ENCODE measurements at regions not wholly inside any gene's neighbourhood (a gene's known extent, or its start where the extent isn't known, plus 50 kb on each side); places are given as distances from the start of the nearest gene placed in this dataset.

DNA sequence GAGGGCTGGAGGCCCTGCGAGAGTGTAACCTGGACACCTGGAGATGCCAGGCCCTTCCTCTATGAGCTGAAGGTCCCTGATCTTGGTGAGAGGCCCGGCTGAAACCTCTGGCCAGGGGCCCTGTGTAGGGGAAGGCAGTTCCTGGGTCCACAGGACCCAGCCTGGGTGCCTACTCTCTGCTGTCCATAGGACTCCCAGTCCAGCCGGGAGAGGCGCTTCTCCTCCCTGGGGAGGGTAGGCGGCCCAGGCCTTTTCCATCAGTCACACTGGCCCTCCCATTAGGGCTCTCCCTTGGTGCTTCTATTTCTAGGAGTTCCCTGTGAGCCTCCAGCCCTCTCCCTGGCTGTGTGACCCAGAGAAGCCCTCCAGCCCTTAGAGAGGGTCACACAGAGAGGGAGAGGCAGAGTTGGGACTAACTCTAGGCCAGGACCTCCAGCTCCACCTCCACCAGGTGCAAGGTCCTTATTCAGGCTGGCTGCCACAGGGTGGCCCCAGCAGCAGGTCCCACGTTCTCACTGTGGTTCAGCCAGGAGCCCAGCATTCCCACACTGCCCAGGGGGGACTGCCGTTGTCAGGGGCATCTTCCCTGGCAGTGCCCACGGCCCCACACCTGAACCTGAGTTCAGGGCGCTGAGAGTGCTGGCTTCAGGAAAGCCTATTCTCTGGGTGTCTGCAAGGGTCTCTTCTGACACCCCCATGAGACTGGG is 146.8 kb downstream of the SMAD6 start:
- no peak for DNase-seq

- DNase-seq, result no peak
Measured at GRCh38 chr15:66849393-66849745, 147.3 kb downstream of the SMAD6 start.

DNA sequence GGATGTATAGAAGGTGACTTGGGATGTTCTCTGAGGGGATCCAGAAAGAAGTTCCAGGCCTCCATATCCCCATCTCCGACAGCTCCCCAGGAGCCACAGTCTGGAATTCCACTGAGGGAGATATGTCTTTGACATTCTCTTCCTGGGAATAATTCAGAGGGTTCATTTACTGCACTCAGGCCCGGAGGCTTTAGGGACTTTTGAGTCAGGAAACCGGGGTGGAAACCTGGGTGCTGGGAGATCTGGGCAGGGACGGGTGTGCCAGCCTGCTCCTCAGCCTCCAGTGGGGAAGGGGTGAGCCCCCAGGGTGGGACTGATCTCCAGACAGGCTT is 147.7 kb downstream of the SMAD6 start:
- DNase-seq, result no peak

DNA sequence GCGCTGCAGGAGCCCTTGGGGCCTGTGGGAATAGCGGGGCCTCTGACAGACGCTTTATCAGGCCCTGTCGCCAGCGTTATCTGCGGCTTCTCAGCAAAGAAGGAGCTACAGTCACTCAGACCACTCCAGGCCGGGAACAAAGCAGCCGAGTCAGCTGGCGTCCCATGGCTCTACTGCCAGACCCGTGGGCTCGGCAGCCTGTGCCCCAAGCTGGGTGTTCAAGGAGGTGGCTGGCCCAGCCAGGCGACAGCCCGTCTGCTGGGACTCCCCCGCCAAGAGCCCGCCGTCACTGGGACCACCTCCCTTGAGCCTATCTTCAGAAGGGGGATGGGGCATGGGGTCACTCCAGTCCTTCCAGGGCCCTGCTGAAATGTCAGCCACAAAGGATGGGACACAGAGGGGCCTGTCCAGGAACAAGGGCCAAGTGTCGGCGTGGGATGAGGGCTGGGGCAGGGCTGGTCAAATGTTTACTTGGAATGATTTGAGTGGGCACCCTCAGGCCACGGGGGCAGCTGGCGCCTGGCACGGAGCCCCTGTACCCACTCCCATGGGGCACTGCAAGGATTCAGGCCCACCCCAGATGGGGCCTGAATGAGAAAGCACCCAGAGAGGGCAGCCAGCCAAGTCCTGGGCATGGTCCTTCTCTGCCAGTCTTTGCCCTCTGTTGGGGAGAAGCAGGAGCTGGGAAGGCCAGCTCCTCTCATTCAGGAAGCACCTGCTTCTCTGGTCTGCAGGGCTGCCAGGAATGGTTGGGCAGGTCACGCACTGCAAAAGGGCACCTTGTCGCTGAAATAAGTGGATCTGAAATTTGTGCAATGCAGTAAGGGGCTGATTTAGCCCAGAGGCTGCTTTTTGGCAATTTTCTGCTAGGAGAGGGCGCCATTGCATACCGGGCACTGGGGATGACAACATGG is 148.3 kb downstream of the SMAD6 start:
- no peak for DNase-seq

- no peak for DNase-seq
Measured at GRCh38 chr15:66850996-66851310, 148.9 kb downstream of the SMAD6 start.

- DNase-seq, result peak; percentile 84
Measured at GRCh38 chr15:66851311-66852063, 149.5 kb downstream of the SMAD6 start.

DNA sequence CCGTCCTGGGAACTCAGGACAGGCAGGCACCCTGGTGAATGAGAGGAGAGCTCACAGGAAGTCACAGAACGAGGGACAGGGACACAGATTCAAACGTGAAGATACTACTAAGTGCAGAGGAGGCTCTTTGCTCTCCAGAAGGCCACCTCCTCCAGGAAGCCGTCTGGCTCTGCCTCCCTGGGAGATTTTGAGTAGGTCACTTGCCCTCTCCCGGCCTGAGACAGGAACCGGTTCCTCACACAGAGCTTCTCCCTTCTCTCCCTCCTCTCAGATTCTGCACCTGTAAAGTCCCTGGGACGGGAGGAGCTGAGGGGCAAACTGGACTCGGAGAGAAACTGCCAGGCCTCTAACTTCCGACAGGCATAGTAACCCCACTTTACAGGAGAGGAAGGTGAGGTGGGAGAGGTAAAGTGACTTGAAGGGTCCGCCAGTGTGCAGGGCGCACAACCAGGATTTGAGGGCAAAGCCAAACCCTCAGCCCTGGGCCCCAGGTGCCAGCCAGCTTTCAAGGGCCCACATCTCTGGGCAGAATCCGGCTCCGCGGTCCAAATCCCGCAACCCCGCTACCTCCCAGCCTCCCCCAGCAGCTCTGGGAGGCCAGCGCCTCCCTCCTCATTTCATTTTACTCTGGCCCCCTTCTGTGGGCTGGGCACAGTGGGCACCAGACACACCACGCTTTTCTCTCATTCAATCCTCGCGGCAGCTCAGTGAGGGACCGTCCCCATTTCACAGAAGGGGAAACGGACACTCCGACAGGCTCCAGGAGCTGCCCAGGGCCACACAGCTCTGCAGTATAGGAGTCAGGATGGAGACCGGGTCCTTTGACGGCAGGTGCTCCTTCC is 150.2 kb downstream of the SMAD6 start:
- DNase-seq, result no peak

GRCh38 chr15:66854012-66854965 is 152.3 kb downstream of the SMAD6 start:
- DNase-seq, result no peak

- no peak for DNase-seq
Measured at GRCh38 chr15:66855041-66855440, 153.0 kb downstream of the SMAD6 start.

DNA sequence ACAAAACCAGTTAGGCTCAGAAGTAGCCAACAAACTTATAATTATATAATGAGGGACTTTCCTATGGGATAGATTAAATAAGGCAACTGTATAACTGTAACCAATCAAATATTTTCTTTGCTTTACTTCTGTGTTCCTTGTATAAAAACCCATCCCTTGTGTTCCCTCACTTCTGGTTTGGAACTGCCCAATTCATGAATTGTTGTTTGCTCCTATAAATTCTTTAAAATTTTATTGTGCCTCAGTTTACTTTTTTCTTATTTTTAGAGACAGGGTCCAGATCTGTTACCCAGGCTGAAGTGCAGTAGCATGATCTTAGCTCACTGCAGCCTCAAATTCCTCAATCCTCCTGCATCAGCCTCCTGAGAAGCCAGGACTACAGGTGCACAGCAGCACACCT is 155.7 kb downstream of the SMAD6 start:
- DNase-seq, result no peak

GRCh38 chr15:66858423-66859207 is 156.6 kb downstream of the SMAD6 start:
- DNase-seq, result no peak

- no peak for DNase-seq
Measured at GRCh38 chr15:66859688-66860253, 157.7 kb downstream of the SMAD6 start.

DNA sequence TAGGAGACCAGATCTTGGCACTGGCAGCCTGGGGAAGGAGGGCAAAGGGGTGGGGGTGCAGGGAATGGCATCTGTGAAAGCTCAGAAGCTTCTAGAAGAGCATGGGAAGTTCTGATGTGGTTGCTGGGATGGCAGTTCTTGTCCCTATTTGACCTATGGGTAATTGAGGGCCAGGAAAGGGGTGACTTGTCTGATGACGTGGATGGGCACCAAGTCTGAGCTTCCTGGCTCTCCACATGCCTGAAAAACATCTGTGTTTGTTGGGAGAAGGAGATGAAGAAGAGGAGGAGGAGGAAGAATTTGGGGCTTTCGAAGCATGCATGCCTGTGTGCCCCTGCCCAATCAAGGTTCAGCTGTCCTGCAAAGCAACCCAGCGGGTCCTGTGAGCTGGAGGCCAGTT is 158.8 kb downstream of the SMAD6 start:
- no peak for DNase-seq

- no peak for DNase-seq
Measured at GRCh38 chr15:66862111-66862939, 160.3 kb downstream of the SMAD6 start.

DNA sequence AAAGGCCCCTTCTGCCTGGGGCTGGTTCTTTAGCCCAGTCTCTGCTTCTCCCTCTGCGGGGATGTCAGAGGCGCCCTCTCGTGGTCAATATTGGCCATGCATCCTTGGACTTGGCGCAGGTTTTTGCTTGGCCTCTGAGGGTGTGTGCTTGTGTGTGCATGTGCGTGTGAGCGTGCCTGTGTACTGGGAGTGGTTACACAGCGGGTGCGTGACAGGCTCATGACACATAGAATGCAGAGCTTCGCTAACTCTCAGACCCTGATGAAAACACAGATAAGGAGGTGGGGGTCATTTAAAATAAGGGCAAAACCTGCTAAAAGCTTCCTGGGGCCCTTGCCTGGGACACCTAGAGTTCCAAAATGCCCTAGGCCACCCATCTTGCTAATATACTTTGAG is 160.9 kb downstream of the SMAD6 start:
- DNase-seq, result peak; percentile 78

GRCh38 chr15:66863390-66864085 is 161.5 kb downstream of the SMAD6 start:
- no peak for DNase-seq

GRCh38 chr15:66864086-66864830 is 162.2 kb downstream of the SMAD6 start:
- no peak for DNase-seq

- no peak for DNase-seq
Measured at GRCh38 chr15:66864871-66865281, 162.8 kb downstream of the SMAD6 start.
